Ovary (tissue), 7 donors: ENCODE measurements at regions not wholly inside any gene's neighbourhood (a gene's known extent, or its start where the extent isn't known, plus 50 kb on each side); places are given as distances from the start of the nearest gene placed in this dataset.

Experiments used
- DNase-seq, 5 donors: peaks; one replicate each; pipeline ENCODE4 v3.0.0-alpha.2; 2019 to 2020
- H3K27ac ChIP-seq, 2 donors: fragments of 200-600 bp; one replicate each; pipeline versions ENCODE4 v1.5.1 to v1.8.0; 2019 to 2022
- H3K27me3 ChIP-seq: fragments of 200-600 bp; one replicate; pipeline ENCODE4 v1.8.0; 2022
- H3K36me3 ChIP-seq: fragments of 200-600 bp; sonication (generic); one replicate; pipeline ENCODE4 v1.5.1; 2019
- H3K4me1 ChIP-seq: one replicate; pipeline ENCODE4 v1.8.1; 2013; ENCODE audit warnings: mild to moderate bottlenecking, moderate library complexity; ENCODE audit not compliant: insufficient read depth
- H3K4me3 ChIP-seq: fragments of 200-600 bp; sonication (generic); one replicate; pipeline ENCODE4 v1.5.1; 2017
- H3K9me3 ChIP-seq, 2 donors: fragments of 200-600 bp in 1 of 2; sonication (generic) in 1 of 2; one replicate each; pipeline versions ENCODE4 v1.5.1 to v1.8.1; 2013 to 2019; ENCODE audit warnings: mild to moderate bottlenecking in 1 of 2, moderate library complexity in 1 of 2
- CTCF ChIP-seq, 3 donors: fragments of 450-650 bp in 2 of 3; fragments of 200-600 bp in 1 of 3; IDR thresholded peaks; one replicate each; pipeline versions ENCODE4 v1.5.1 to v1.8.0; 2016 to 2022; ENCODE audit warnings: antibody characterized with exemption in 3 of 3, mild to moderate bottlenecking in 1 of 3
- EP300 ChIP-seq: sonication (generic); formaldehyde crosslinking; IDR thresholded peaks from one replicate; pipeline ENCODE4 v1.6.1; 2017; ENCODE audit warnings: antibody characterized with exemption
- POLR2A ChIP-seq: fragments of 450-650 bp; IDR thresholded peaks from one replicate; pipeline ENCODE4 v1.6.1; 2017; ENCODE audit warnings: antibody characterized with exemption, mild to moderate bottlenecking, moderate library complexity
- WGBS, 3 donors: extraction: QIAGEN DNeasy Blood & Tissue Kit in 1 of 3; methylation state at CpG; one replicate each; pipeline versions ENCODE4 v1.1.5 to v1.1.7; 2013 to 2017; 5-methylcytosine and 5-hydroxymethylcytosine counted together
- intact Hi-C, 4 donors: fragments of 100-400 bp; cut with DNase I; formaldehyde crosslinking; loops; one replicate each; pipeline versions ENCODE4 v1.11.0 to v1.15.1; 2022 to 2023
- donor health status: DM: no; HTN: no; CAD: no; lungs with moderate emphysema.
- donor health status: DM: no; HTN: no; CAD: no.
- donor health status: Bipolar disorder and iron deficiency.
- donor health status: DM: no; HTN: no; CAD: no.
- donor health status: DM: yes; HTN: yes; CAD: no.

GRCh38 chr12:19645823-19646222 is 206.5 kb downstream of the AEBP2 start:
- Histone ChIP-seq H3K27me3 (no peaks in the 10 kb centered on the region), H3K4me3 (no peak overlapping the region), H3K4me1 (no peaks in the 10 kb centered on the region), H3K36me3 (no peaks in the 10 kb centered on the region), H3K27ac (no peak overlapping the region), H3K9me3 (no peaks in the 10 kb centered on the region)
- TF ChIP-seq CTCF (IDR thresholded peaks at IDR 0.05), result no peak
- no peak for TF ChIP-seq POLR2A
- TF ChIP-seq EP300, result no peak
- intact Hi-C loops, result loop anchor here in 2 of 4 donors (10.0 kb wide), 2 partner anchors 131 to 141 kb away; no protein-coding TSS in a partner anchor
- DNase-seq, result no peak

GRCh38 chr12:19646599-19646998 is 207.3 kb downstream of the AEBP2 start:
- H3K27me3 ChIP-seq, result no peaks in the 10 kb centered on the region
- no peaks in the 10 kb centered on the region for H3K36me3 ChIP-seq
- TF ChIP-seq POLR2A (no peak), CTCF (IDR thresholded peaks at IDR 0.05) (no peak), EP300 (no peak)
- no peak overlapping the region for H3K4me3 ChIP-seq
- intact Hi-C loops, result loop anchor here in 2 of 4 donors (10.0 kb wide), 2 partner anchors 132 to 142 kb away; no protein-coding TSS in a partner anchor
- H3K9me3 ChIP-seq, result no peaks in the 10 kb centered on the region
- H3K4me1 ChIP-seq, result no peaks in the 10 kb centered on the region
- 87 to 93% (median 87%) methylated on average over 1 of the region's 1 CpG for WGBS, 3 donors
- DNase-seq, result no peak
- no peak overlapping the region for H3K27ac ChIP-seq

GRCh38 chr12:19647806-19648556 is 208.7 kb downstream of the AEBP2 start:
- Histone ChIP-seq H3K27ac (no peak overlapping the region), H3K4me3 (no peak overlapping the region), H3K4me1 (no peaks in the 10 kb centered on the region), H3K9me3 (no peaks in the 10 kb centered on the region), H3K36me3 (no peaks in the 10 kb centered on the region), H3K27me3 (no peaks in the 10 kb centered on the region)
- WGBS, 3 donors, result 50 to 61% (median 57%) methylated on average over 8 of the region's 8 CpGs
- no peak for DNase-seq
- intact Hi-C loops, result loop anchor here in 2 of 4 donors (10.0 kb wide), 2 partner anchors 133 to 143 kb away; no protein-coding TSS in a partner anchor
- TF ChIP-seq EP300 (no peak), CTCF (IDR thresholded peaks at IDR 0.05) (no peak), POLR2A (no peak)

GRCh38 chr12:19648591-19648990 is 209.3 kb downstream of the AEBP2 start:
- intact Hi-C loops, result loop anchor here in 2 of 4 donors (10.0 kb wide), 2 partner anchors 134 to 144 kb away; no protein-coding TSS in a partner anchor
- H3K27ac ChIP-seq, result no peak overlapping the region
- no peak overlapping the region for H3K4me3 ChIP-seq
- H3K9me3 ChIP-seq, result no peaks in the 10 kb centered on the region
- no peaks in the 10 kb centered on the region for H3K36me3 ChIP-seq
- DNase-seq, result no peak
- no peaks in the 10 kb centered on the region for H3K4me1 ChIP-seq
- TF ChIP-seq CTCF (IDR thresholded peaks at IDR 0.05) (no peak), POLR2A (no peak), EP300 (no peak)
- no peaks in the 10 kb centered on the region for H3K27me3 ChIP-seq
- 94 to 95% (median 94%) methylated on average over 3 of the region's 3 CpGs for WGBS, 3 donors
